ENCODE measurements at regions not wholly inside any gene's neighbourhood (a gene's known extent, or its start where the extent isn't known, plus 50 kb on each side); places are given as distances from the start of the nearest gene placed in this dataset.

DNA sequence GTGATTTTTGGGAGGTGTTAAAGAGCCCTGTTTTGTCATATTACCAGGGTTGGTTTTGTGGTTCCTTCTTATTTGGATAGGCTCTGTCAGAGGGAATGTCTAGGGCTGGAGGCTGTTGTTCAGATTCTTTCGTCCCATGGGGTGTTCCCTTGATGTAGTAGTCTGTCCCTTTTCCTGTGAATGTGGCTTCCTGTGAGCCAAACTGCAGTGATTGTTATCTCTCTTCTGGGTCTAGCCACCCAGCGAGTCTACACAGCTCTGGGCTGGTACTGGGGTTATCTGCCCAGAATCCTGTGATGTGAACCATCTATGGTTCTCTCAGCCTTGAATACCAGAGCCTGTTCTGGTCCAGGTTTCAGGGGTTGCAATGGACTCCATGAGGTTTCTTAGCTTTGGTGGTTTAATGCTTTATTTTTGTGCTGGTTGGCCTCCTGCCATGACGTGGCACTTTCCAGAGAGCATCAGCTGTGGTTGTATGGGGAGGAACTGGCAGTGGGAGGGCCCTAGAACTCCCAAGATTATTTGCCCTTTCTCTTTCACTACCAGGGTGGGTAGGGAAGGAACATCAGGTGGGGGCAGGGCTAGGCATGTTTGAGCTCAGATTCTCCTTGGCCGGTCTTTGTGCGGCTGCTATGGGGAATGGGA, 78.8 kb downstream of the SPRY2 start:
- TF ChIP-seq, protein P1, sequence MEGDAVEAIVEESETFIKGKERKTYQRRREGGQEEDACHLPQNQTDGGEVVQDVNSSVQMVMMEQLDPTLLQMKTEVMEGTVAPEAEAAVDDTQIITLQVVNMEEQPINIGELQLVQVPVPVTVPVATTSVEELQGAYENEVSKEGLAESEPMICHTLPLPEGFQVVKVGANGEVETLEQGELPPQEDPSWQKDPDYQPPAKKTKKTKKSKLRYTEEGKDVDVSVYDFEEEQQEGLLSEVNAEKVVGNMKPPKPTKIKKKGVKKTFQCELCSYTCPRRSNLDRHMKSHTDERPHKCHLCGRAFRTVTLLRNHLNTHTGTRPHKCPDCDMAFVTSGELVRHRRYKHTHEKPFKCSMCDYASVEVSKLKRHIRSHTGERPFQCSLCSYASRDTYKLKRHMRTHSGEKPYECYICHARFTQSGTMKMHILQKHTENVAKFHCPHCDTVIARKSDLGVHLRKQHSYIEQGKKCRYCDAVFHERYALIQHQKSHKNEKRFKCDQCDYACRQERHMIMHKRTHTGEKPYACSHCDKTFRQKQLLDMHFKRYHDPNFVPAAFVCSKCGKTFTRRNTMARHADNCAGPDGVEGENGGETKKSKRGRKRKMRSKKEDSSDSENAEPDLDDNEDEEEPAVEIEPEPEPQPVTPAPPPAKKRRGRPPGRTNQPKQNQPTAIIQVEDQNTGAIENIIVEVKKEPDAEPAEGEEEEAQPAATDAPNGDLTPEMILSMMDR (IDR thresholded peaks at IDR 0.05; ENCODE audit: low read depth, low read length): no peak
- H3K4me3 ChIP-seq (ENCODE audit: low read depth, low read length): no peak overlapping the region

DNA sequence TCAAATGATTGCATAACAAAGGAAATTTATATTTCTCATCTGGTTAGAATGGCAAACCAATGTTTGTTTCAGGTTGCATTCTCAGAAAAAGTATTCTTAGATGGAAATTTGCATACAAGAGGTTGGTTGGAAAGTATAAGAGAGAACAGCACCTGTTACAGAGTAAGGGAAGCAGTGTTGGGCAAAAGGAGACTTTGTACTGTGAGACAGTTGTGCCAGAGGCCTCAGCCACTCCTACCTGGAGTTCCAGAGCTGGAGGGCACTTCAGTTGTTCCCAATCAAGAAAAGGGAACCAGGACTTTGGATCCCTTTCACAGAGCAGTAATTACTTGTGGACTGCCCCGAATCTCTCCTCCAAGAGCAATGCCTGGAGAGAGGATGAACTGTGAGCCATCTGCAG, 81.8 kb downstream of the SPRY2 start:
- no peak overlapping the region for H3K4me3 ChIP-seq (ENCODE audit: low read depth, low read length)
- TF ChIP-seq, protein P1 (IDR thresholded peaks at IDR 0.05; ENCODE audit: low read depth, low read length): no peak

DNA sequence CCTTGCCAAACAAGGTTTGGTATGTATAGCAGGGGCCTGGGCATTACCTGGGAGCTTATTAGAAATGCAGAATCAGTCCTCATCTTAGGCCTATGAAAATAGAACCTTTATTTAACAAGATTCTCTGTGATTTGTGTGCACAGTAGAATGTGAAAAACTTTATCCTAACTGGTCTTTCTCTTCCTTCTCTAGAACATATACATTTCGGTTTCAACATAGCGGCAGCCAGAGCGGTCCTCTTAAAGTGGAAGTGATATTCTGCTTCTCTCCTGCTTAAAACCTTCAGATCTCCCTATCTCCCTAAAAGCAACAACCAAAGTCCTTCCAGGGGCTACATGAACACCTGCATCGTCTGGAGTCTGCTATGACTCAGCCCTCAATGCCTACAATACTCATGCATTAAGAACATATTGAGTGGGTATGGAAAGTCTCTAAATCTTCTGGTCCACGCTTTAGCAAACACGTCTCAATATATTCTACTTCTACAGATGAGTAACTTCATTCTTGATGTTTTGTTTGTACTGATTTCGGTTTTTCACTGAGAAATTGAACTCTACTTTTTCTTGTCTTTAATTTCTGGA, 84.5 kb downstream of the SPRY2 start:
- TF ChIP-seq, protein P1 (IDR thresholded peaks at IDR 0.05; ENCODE audit: low read depth, low read length): no peak
- H3K4me3 ChIP-seq (ENCODE audit: low read depth, low read length): no peak overlapping the region

DNA sequence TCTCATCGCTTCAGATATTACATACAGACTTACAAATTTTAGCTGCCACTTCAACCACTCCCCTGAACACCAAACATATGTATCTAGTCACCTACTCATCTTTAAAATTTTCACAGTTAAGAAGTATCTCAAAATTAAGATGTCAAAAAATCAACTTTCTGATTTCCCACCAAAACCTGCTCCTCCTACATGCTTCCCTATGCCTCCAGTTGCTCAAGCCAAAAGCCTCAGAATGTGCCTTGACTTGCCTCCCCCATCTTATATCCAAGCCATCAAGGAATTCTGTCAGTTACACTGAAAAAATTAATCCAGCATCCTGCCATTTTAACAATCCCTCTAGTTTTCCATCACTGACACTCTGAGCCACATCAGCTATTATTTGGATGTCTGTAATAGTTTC, 85.0 kb downstream of the SPRY2 start:
- TF ChIP-seq, protein P1 (IDR thresholded peaks at IDR 0.05; ENCODE audit: low read depth, low read length): no peak
- H3K4me3 ChIP-seq (ENCODE audit: low read depth, low read length): no peak overlapping the region

DNA sequence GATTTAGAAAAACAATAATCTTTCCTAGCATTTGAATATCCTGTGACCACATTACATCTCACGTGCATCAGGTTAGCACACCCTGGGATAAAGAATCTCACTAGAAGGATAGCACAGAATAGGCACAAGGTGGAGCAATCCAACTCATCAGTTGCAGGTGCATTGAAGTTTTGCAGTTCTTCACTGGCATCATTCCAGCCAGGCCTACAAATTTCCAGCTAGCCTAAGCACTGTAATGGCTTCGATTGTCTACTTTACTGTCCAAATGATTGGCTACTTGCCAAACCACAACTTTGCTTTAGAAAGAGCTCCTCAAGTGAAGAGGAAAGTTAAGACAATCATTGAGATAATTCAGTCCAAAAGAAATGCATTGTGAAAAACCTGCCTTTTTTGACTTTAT, 89.5 kb downstream of the SPRY2 start:
- TF ChIP-seq, protein P1 (IDR thresholded peaks at IDR 0.05; ENCODE audit: low read depth, low read length): no peak
- no peak overlapping the region for H3K4me3 ChIP-seq (ENCODE audit: low read depth, low read length)

DNA sequence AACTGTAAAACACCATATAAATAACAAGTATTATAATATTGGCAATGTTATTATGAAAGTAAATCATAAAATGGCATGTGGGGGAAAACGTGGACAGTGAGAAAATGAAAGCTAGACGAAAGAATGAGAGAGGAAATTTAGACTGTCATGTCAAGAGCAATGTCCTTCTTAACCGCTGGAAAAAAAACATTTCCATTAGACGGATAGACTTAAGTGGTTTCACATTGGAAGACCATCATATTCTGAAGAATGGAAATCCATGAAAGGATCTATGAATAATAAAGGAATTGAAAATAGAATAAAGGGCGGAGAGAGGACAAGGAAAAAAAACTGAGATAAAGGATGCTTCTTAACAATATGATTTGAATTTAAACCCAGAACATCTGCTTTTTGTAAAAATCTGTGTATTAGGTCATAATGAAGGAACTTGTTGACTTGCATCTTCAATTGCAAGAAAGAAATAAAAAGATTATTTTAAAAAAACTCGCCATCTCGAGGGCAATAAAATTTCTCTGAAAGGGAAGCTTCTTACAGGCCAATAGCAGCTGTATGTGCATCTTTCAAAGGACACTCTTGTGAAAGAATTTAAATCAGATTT, 90.6 kb downstream of the SPRY2 start:
- H3K4me3 ChIP-seq (ENCODE audit: low read depth, low read length): no peak overlapping the region
- TF ChIP-seq, protein P1 (IDR thresholded peaks at IDR 0.05; ENCODE audit: low read depth, low read length): no peak

DNA sequence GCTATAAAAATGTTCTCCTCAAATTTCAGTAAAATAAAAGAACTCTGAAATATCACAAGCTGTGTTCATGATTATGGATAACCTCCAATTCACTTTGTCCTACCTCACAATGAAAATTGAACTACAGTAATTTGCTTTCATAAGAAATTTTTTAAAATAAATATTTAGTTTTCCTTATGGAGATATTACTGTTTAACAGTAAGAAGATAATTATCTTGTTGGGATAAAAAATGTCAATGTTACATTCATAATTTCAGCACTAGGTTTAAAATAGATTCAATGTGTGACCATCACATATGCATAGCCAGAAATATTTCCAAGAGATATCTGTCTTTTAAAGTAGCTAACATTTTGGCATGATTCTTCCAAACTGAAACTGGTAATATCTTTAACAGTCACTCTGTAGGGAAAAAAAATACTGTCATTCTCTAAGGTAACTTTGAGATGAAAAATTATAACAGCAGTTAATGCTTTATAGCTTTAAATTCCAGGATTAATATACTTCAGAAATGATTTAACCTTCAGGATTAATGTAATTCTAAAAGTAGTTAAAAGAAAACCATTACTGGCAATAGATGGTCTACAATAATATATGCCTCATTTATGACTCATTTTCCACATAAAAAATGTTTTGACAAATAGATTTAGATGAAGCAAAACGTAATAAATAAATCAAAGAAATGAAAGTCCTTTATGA, 91.3 kb downstream of the SPRY2 start:
- TF ChIP-seq, protein P1 (IDR thresholded peaks at IDR 0.05; ENCODE audit: low read depth, low read length): no peak
- no peak overlapping the region for H3K4me3 ChIP-seq (ENCODE audit: low read depth, low read length)

All from WI38 (cell line).